Stomach (tissue), 8 donors: ENCODE measurements at regions not wholly inside any gene's neighbourhood (a gene's known extent, or its start where the extent isn't known, plus 50 kb on each side); places are given as distances from the start of the nearest gene placed in this dataset.

Experiments used
- DNase-seq, 2 donors: peaks; one replicate each; pipeline versions ENCODE4 v3.0.0 to v3.0.0-alpha.2; 2013 to 2019
- H3K27ac ChIP-seq, 5 donors: fragments of 200-600 bp in 4 of 5; sonication (generic) in 4 of 5; one replicate each; pipeline ENCODE4 v1.5.1; 2013 to 2019; ENCODE audit warnings: mild to moderate bottlenecking in 1 of 5, moderate library complexity in 1 of 5
- H3K27me3 ChIP-seq, 3 donors: fragments of 200-600 bp; sonication (generic); one replicate each; pipeline ENCODE4 v1.5.1; 2017 to 2019; ENCODE audit warnings: mixed run types in 1 of 3
- H3K36me3 ChIP-seq, 4 donors: fragments of 200-600 bp; sonication (generic); 1 replicate in 3 of 4; 2 replicates in 1 of 4; pipeline ENCODE4 v1.5.1; 2016 to 2019
- H3K4me1 ChIP-seq, 4 donors: fragments of 200-600 bp; sonication (generic); one replicate each; pipeline ENCODE4 v1.5.1; 2016 to 2019
- H3K4me3 ChIP-seq, 4 donors: fragments of 200-600 bp; sonication (generic) in 3 of 4; one replicate each; pipeline ENCODE4 v1.5.1; 2016 to 2019; ENCODE audit warnings: mild to moderate bottlenecking in 1 of 4
- H3K9me3 ChIP-seq, 4 donors: fragments of 200-600 bp; sonication (generic); one replicate each; pipeline ENCODE4 v1.5.1; 2016 to 2019
- EP300 ChIP-seq: sonication (generic); formaldehyde crosslinking; IDR thresholded peaks from one replicate; pipeline ENCODE4 v1.6.1; 2017; ENCODE audit warnings: antibody characterized with exemption
- POLR2A ChIP-seq, 4 donors: fragments of 450-650 bp; IDR thresholded peaks; one replicate each; pipeline ENCODE4 v1.6.1; 2016; ENCODE audit warnings: antibody characterized with exemption in 4 of 4, control low read depth in 2 of 4, mild to moderate bottlenecking in 1 of 4, moderate library complexity in 1 of 4
- POLR2AphosphoS5 ChIP-seq, 3 donors: sonication (generic); formaldehyde crosslinking; IDR thresholded peaks; one replicate each; pipeline ENCODE4 v1.6.1; 2016; ENCODE audit warnings: antibody characterized with exemption in 3 of 3
- WGBS, 5 donors: extraction: QIAGEN DNeasy Blood & Tissue Kit in 3 of 5; methylation state at CpG; one replicate each; pipeline versions ENCODE4 v1.1.5 to v1.1.7; 2013 to 2018; 5-methylcytosine and 5-hydroxymethylcytosine counted together
- intact Hi-C: fragments of 100-400 bp; cut with DNase I; formaldehyde crosslinking; loops from one replicate; pipeline ENCODE4 v1.15.1; 2023; ENCODE audit warnings: low total_unique reads
- TF ChIP-seq, protein P1 (sequence below), 7 experiments: fragments of 450-650 bp in 4 of 7; fragments of 200-600 bp in 3 of 7; sonication (generic) in 3 of 7; IDR thresholded peaks; one replicate each; pipeline ENCODE4 v1.5.1; 2016 to 2019; ENCODE audit warnings: antibody characterized with exemption in 7 of 7, control low read depth in 2 of 7, mild to moderate bottlenecking in 1 of 7
- donor health status: healthy with polysubstance abuse.
- donor health status: Bipolar disorder and iron deficiency.
- donor health status: healthy.

DNA sequence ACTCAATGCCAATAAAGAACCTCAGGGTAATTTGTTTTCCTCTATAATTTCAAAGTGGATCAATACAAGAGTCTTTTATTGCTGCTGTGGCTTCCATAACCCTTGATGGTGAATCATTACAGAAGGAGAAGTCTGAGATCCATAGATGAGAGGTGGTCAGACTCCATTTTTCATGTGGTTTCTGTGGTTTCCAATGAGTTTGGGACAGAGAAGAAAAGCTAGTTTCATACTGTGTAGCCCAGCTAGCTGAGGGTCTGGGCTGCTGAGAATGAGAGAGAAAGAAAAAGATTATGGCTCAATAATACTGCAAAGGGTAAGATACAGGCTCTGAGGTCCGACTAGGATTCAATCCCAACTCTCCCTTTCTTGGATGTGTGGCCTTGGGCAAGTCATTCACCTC lies 180.6 kb upstream of the LRRN1 start:
- no peak for DNase-seq
- no peaks in the 10 kb centered on the region for H3K4me1 ChIP-seq
- peaks cover 0 to 5% (median 2%) of the 10 kb centered on the region in 4 donors for H3K9me3 ChIP-seq
- no peak overlapping the region for H3K27ac ChIP-seq
- 64 to 76% (median 73%) methylated on average over 1 of the region's 1 CpG for WGBS, 5 donors
- TF ChIP-seq POLR2A (IDR thresholded peaks at IDR 0.05) = no peak
- TF ChIP-seq EP300 = no peak
- TF ChIP-seq, protein P1, sequence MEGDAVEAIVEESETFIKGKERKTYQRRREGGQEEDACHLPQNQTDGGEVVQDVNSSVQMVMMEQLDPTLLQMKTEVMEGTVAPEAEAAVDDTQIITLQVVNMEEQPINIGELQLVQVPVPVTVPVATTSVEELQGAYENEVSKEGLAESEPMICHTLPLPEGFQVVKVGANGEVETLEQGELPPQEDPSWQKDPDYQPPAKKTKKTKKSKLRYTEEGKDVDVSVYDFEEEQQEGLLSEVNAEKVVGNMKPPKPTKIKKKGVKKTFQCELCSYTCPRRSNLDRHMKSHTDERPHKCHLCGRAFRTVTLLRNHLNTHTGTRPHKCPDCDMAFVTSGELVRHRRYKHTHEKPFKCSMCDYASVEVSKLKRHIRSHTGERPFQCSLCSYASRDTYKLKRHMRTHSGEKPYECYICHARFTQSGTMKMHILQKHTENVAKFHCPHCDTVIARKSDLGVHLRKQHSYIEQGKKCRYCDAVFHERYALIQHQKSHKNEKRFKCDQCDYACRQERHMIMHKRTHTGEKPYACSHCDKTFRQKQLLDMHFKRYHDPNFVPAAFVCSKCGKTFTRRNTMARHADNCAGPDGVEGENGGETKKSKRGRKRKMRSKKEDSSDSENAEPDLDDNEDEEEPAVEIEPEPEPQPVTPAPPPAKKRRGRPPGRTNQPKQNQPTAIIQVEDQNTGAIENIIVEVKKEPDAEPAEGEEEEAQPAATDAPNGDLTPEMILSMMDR (IDR thresholded peaks at IDR 0.05) = no peak
- TF ChIP-seq POLR2AphosphoS5 (IDR thresholded peaks at IDR 0.05) = no peak
- H3K4me3 ChIP-seq = no peak overlapping the region
- H3K36me3 ChIP-seq = no peaks in the 10 kb centered on the region
- intact Hi-C loops = no loop called here
- no peaks in the 10 kb centered on the region for H3K27me3 ChIP-seq

DNA sequence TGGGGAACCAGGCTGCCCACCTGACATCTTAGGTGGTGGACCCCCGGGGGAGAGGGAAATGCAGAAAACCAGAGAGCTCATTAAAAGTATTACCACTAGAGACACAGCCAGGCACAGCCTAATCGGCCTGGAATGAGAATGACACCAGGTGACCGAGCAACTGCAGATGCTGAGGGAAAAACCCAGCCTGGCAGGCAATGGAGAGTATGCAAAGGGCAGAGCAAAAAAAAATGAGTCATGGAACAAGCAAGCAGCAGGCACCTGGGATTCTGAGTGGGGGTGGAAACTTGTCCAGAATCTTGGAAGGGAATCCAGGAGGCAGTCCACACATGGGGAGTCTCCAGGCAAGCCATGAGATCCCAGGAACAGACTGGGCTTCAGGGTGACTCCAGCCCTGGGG lies 183.7 kb upstream of the LRRN1 start:
- Histone ChIP-seq H3K36me3 (no peaks in the 10 kb centered on the region), H3K4me1 (no peaks in the 10 kb centered on the region), H3K27ac (no peak overlapping the region), H3K9me3 (no peaks in the 10 kb centered on the region), H3K4me3 (no peak overlapping the region), H3K27me3 (no peaks in the 10 kb centered on the region)
- TF ChIP-seq POLR2A (IDR thresholded peaks at IDR 0.05) = no peak
- TF ChIP-seq, protein P1 (IDR thresholded peaks at IDR 0.05) = no peak
- TF ChIP-seq POLR2AphosphoS5 (IDR thresholded peaks at IDR 0.05) = no peak
- no peak for TF ChIP-seq EP300
- 71 to 80% (median 79%) methylated on average over 3 of the region's 3 CpGs for WGBS, 5 donors
- DNase-seq = no peak
- intact Hi-C loops = no loop called here

DNA sequence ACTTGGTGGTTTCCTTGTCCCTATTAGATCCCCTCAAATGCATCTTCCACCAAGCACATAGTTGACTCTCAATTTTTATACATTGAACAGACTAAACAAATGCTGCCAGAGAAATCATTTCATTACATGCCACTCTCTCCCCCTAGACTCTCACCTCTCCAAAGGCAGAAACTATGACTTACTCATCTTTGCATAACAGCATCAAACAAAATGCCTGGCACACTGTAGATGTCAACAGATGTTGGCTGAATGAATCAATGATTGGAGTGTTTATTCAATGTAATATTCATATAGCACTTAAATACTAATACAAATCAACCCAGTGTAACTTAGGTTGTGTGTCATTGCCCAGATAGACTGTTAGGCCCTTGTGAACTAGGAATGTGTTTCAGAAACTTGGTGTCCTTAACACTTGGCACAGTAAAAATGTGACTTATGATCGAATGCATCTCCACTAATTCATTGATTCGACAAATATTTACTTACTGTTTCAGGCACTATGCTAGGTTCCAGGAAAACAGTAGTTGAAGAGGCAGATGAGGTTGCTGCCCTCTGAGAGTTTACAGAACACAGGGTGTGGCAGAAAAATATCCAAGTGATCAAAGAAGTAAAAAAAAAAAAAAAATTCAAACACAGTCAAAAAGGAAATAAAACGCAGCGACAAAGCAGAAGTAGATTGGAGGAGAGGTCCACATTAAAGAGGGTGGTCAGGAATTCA lies 188.5 kb upstream of the LRRN1 start:
- Histone ChIP-seq H3K4me3 (no peak overlapping the region), H3K4me1 (no peaks in the 10 kb centered on the region), H3K27me3 (no peaks in the 10 kb centered on the region), H3K36me3 (no peaks in the 10 kb centered on the region), H3K27ac (no peak overlapping the region), H3K9me3 (no peaks in the 10 kb centered on the region)
- TF ChIP-seq EP300 (no peak), POLR2AphosphoS5 (IDR thresholded peaks at IDR 0.05) (no peak), POLR2A (IDR thresholded peaks at IDR 0.05) (no peak)
- TF ChIP-seq, protein P1 (IDR thresholded peaks at IDR 0.05) = no peak
- DNase-seq = no peak
- 41 to 53% (median 46%) methylated on average over 4 of the region's 4 CpGs for WGBS, 5 donors
- intact Hi-C loops = no loop called here

DNA sequence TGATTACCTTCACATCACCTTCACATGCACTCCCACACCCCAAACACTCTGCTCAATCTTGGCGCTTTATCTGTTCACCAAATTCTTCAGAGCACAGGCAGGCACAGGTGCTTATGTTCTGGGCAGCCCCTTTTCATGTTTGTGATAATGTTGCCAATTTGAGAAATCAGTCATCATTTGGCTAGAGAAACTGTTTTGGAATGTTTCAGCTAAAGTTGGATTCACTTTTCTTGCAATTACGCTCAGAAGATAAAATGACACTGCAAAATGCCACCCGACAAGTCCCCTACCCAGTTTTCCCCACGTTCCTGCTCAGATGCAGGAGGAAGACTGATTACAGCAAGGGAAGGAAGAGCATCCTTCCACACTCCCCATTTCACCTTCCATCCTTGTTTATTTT lies 192.9 kb upstream of the LRRN1 start:
- no peaks in the 10 kb centered on the region for H3K27me3 ChIP-seq
- H3K4me1 ChIP-seq = no peaks in the 10 kb centered on the region
- H3K36me3 ChIP-seq = no peaks in the 10 kb centered on the region
- H3K9me3 ChIP-seq = no peaks in the 10 kb centered on the region
- WGBS, 5 donors = 81 to 90% (median 88%) methylated on average over 4 of the region's 4 CpGs
- TF ChIP-seq EP300 (no peak), POLR2AphosphoS5 (IDR thresholded peaks at IDR 0.05) (no peak), POLR2A (IDR thresholded peaks at IDR 0.05) (no peak)
- TF ChIP-seq, protein P1 (IDR thresholded peaks at IDR 0.05) = no peak
- intact Hi-C loops = no loop called here
- no peak overlapping the region for H3K4me3 ChIP-seq
- no peak overlapping the region for H3K27ac ChIP-seq
- no peak for DNase-seq
